K562 (cell line): ENCODE measurements at regions not wholly inside any gene's neighbourhood (a gene's known extent, or its start where the extent isn't known, plus 50 kb on each side); places are given as distances from the start of the nearest gene placed in this dataset.

Experiments
- ATAC-seq: fragments of 200-7000 bp; cut with Tn5 transposase; 3 replicates; pipeline ENCODE4 v1.9.1; 2020; ENCODE audit warnings: moderate library complexity
- BruUV-seq: library from RNA; stranded (reverse); fragments of 400-500 nt; replicated peaks from 2 replicates; lab custom pipeline; 2021; lab: Mats Ljungman, UMichigan
- CTCF ChIA-PET: fragments of 300-600 bp; formaldehyde crosslinking; extraction: SDS; loops from one replicate; lab custom pipeline; 2021; ENCODE audit warnings: low intra/inter-chr PET ratio; lab: Yijun Ruan, JAX
- POLR2A ChIA-PET: fragments of 300-600, 350-650 bp; sonication (Branson Sonifier 250); formaldehyde crosslinking; extraction: SDS; loops from one replicate; lab custom pipeline; 2021; ENCODE audit warnings: antibody characterized with exemption, inconsistent platforms; lab: Yijun Ruan, JAX
- DNase-seq, 4 experiments: peaks; one replicate each; pipeline versions ENCODE4 v3.0.0 to v3.0.0-alpha.2; 2011 to 2018; ENCODE audit warnings: low spot score in 3 of 4, mixed read lengths in 3 of 4; ENCODE audit errors: extremely low read depth in 1 of 4
- FAIRE-seq: peaks from 2 replicates; lab custom pipeline; 2011; peaks lifted over from hg19 to GRCh38; lab: Jason Lieb, UNC
- H2AFZ ChIP-seq: 2 replicates; pipeline ENCODE4 v1.6.0; 2011; ENCODE audit warnings: low read depth, low read length, control low read depth, inconsistent platforms
- H3K27ac ChIP-seq: fragments of 200-600 bp; 3 replicates; pipeline ENCODE4 v1.8.0; 2011; ENCODE audit warnings: low read depth, mild to moderate bottlenecking, control low read depth, inconsistent platforms, low read length, moderate library complexity, mixed read lengths; ENCODE audit errors: extremely low read depth
- H3K27me3 ChIP-seq, 2 experiments: fragments of 300-600 bp in 1 of 2; 2 replicates in 1 of 2; 3 replicates in 1 of 2; pipeline versions ENCODE4 v1.6.0 to v1.8.0; 2011; ENCODE audit warnings: inconsistent platforms in 2 of 2, low read length in 2 of 2, mild to moderate bottlenecking in 1 of 2, mixed read lengths in 1 of 2, moderate library complexity in 1 of 2; ENCODE audit not compliant: control insufficient read depth in 2 of 2, insufficient read depth in 2 of 2
- H3K36me3 ChIP-seq: fragments of 300-600 bp; 3 replicates; pipeline ENCODE4 v1.8.0; 2011; ENCODE audit warnings: mild to moderate bottlenecking, low read length, inconsistent platforms; ENCODE audit not compliant: control insufficient read depth, insufficient read depth
- H3K4me1 ChIP-seq, 2 experiments: fragments of 200-600 bp in 1 of 2; replicated peaks in 1 of 2; 2 replicates in 1 of 2; 3 replicates in 1 of 2; pipeline versions ENCODE4 v1.5.1 to v1.8.0; 2011; ENCODE audit warnings: inconsistent platforms in 2 of 2, low read length in 2 of 2, mild to moderate bottlenecking in 1 of 2, mixed read lengths in 1 of 2, moderate library complexity in 1 of 2; ENCODE audit not compliant: control insufficient read depth in 2 of 2, insufficient read depth in 2 of 2
- H3K4me2 ChIP-seq: 2 replicates; pipeline ENCODE4 v1.6.1; 2011; ENCODE audit warnings: low read length, control low read depth, inconsistent platforms, mixed read lengths; ENCODE audit not compliant: insufficient read depth
- H3K4me3 ChIP-seq: fragments of 200-600 bp; sonication (generic), shearing (Covaris generic); 2 replicates; pipeline ENCODE4 v1.5.1; 2016; ENCODE audit warnings: control low read depth, inconsistent platforms
- H3K79me2 ChIP-seq: fragments of 200-600 bp; 3 replicates; pipeline ENCODE4 v1.8.0; 2011; ENCODE audit warnings: low read length, inconsistent platforms; ENCODE audit not compliant: control insufficient read depth, insufficient read depth
- H3K9ac ChIP-seq, 2 experiments: 2 replicates each; pipeline versions ENCODE4 v1.6.0 to v1.6.1; 2011; ENCODE audit warnings: low read depth in 2 of 2, low read length in 2 of 2, control low read depth in 1 of 2, inconsistent platforms in 1 of 2, mild to moderate bottlenecking in 1 of 2, mixed read lengths in 1 of 2; ENCODE audit not compliant: insufficient read depth in 1 of 2
- H3K9me1 ChIP-seq: one replicate; pipeline ENCODE4 v1.6.0; 2011; ENCODE audit warnings: inconsistent platforms, mild to moderate bottlenecking, low read length, moderate library complexity; ENCODE audit not compliant: control insufficient read depth, insufficient read depth
- H3K9me3 ChIP-seq: replicated peaks from 2 replicates; pipeline ENCODE4 v1.5.1; 2011; ENCODE audit warnings: low read depth, low read length, inconsistent platforms; ENCODE audit not compliant: control insufficient read depth, insufficient read depth
- H4K20me1 ChIP-seq: replicated peaks from 2 replicates; pipeline ENCODE4 v1.6.1; 2011; ENCODE audit warnings: low read length, inconsistent platforms, mixed read lengths; ENCODE audit not compliant: control insufficient read depth, insufficient read depth
- BACH1 ChIP-seq: fragments of 200-800 bp; sonication (Bioruptor generic); IDR thresholded peaks from 2 replicates; pipeline ENCODE4 v1.6.1; 2016; ENCODE audit warnings: missing genetic modification characterization, missing compliant biosample characterization
- BCL6 ChIP-seq: fragments of 250-450 bp; sonication (Bioruptor Pico); IDR thresholded peaks from 2 replicates; pipeline ENCODE4 v1.4.0; 2020
- CHAMP1 ChIP-seq: fragments of 450-650 bp; IDR thresholded peaks from 2 replicates; pipeline ENCODE4 v1.6.1; 2016; ENCODE audit warnings: mild to moderate bottlenecking
- CSDE1 ChIP-seq, 2 experiments: fragments of 450-650 bp; IDR thresholded peaks; 2 replicates each; pipeline ENCODE4 v1.6.1; 2016; ENCODE audit warnings: mild to moderate bottlenecking in 1 of 2
- DACH1 ChIP-seq: fragments of 450-650 bp; IDR thresholded peaks from 2 replicates; pipeline ENCODE4 v1.6.1; 2018; ENCODE audit not compliant: partially characterized antibody
- GATAD2B ChIP-seq: fragments of 450-650 bp; IDR thresholded peaks from 2 replicates; pipeline ENCODE4 v1.6.1; 2017; ENCODE audit warnings: mild to moderate bottlenecking, borderline replicate concordance
- JUNB ChIP-seq: fragments of 450-650 bp; formaldehyde crosslinking; conservative IDR thresholded peaks from 2 replicates; pipeline ENCODE4 v1.4.0; 2020; ENCODE audit warnings: mild to moderate bottlenecking
- L3MBTL2 ChIP-seq: fragments of 450-650 bp; IDR thresholded peaks from 2 replicates; pipeline ENCODE4 v1.6.1; 2016; ENCODE audit warnings: mild to moderate bottlenecking, moderate library complexity
- MAX ChIP-seq: sonication (generic); formaldehyde crosslinking; IDR thresholded peaks from 2 replicates; pipeline ENCODE4 v1.9.0; 2022; ENCODE audit warnings: mild to moderate bottlenecking, missing genetic modification reagents
- MEIS2 ChIP-seq: fragments of 450-650 bp; IDR thresholded peaks from 2 replicates; pipeline ENCODE4 v1.6.1; 2014; ENCODE audit warnings: mild to moderate bottlenecking; ENCODE audit not compliant: partially characterized antibody
- NRF1 ChIP-seq, 2 experiments: fragments of 450-650 bp; IDR thresholded peaks in 1 of 2; conservative IDR thresholded peaks in 1 of 2; 2 replicates each; pipeline ENCODE4 v1.6.1; 2014; ENCODE audit warnings: mild to moderate bottlenecking in 2 of 2
- PTRF ChIP-seq: fragments of 450-650 bp; IDR thresholded peaks from 2 replicates; pipeline ENCODE4 v1.6.1; 2016; ENCODE audit warnings: mild to moderate bottlenecking, missing genetic modification characterization, missing compliant biosample characterization
- SOX6 ChIP-seq: fragments of 450-650 bp; IDR thresholded peaks from 2 replicates; pipeline ENCODE4 v1.6.1; 2014; ENCODE audit warnings: mild to moderate bottlenecking
- THAP12 ChIP-seq: fragments of 250-450 bp; sonication (Bioruptor Pico); IDR thresholded peaks from 2 replicates; pipeline ENCODE4 v1.9.0; 2021; ENCODE audit warnings: mild to moderate bottlenecking, inconsistent platforms
- ZBTB2 ChIP-seq: fragments of 450-650 bp; IDR thresholded peaks from 2 replicates; pipeline ENCODE4 v1.6.1; 2016; ENCODE audit warnings: antibody characterized with exemption
- WGBS: fragments of 100-300 bp; shearing (Covaris generic); methylation state at CpG from one replicate; pipeline ENCODE4 v1.1.6; 2016; ENCODE audit warnings: low coverage, mixed read lengths; ENCODE audit not compliant: insufficient coverage; ENCODE audit errors: missing lambda C conversion rate; 5-methylcytosine and 5-hydroxymethylcytosine counted together
- in situ Hi-C: fragments of 300-500 bp; cut with MboI; formaldehyde crosslinking; loops from 4 replicates; pipeline ENCODE4 v1.15.0; 2018; ENCODE audit warnings: inconsistent platforms, mixed read lengths
- intact Hi-C: fragments of 100-400 bp; cut with micrococcal nuclease; formaldehyde crosslinking; loops from 2 replicates; pipeline ENCODE4 v1.14.2; 2022

- TF ChIP-seq L3MBTL2 (no peak), BCL6 (CRISPR knock-in tag) (no peak), MAX (CRISPR knock-in tag) (no peak), PTRF (tag) (no peak), MEIS2 (no peak), CSDE1 (IDR thresholded peaks at IDR 0.05) (no peak), THAP12 (no peak), NRF1 (conservative IDR thresholded peaks at IDR 0.05 in 1 of 2, IDR thresholded peaks at IDR 0.05 in 1 of 2) (no peak), BACH1 (tag) (no peak), SOX6 (no peak), ZBTB2 (no peak), GATAD2B (no peak), JUNB (CRISPR knock-in tag) (no peak), DACH1 (no peak), CHAMP1 (no peak)
- DNase-seq (no peak), FAIRE-seq (no peak), ATAC-seq (no peak)
- H3K9ac ChIP-seq, result no peak overlapping the region
- intact Hi-C loops, result no loop called here
- H2AFZ ChIP-seq, result peak overlapping the region; percentile 24; the same call in 1 of the 2 replicates
- POLR2A ChIA-PET, result no interaction called here
- H3K9me3 ChIP-seq, result no peaks in the 10 kb centered on the region; the same call in 1 of the 2 replicates
- H4K20me1 ChIP-seq, result no peaks in the 10 kb centered on the region
- H3K4me2 ChIP-seq, result no peak overlapping the region
- WGBS, result 6% methylated on average over 4 of the region's 4 CpGs
- no peaks in the 10 kb centered on the region for H3K79me2 ChIP-seq
- H3K4me3 ChIP-seq, result no peak overlapping the region
- no peak overlapping the region for H3K27ac ChIP-seq
- H3K36me3 ChIP-seq, result no peaks in the 10 kb centered on the region
- no peaks in the 10 kb centered on the region for H3K9me1 ChIP-seq
- H3K4me1 ChIP-seq, result no peaks in the 10 kb centered on the region; a peak in 3 of 5 replicates
- no TSS peak for BruUV-seq
- no peaks in the 10 kb centered on the region for H3K27me3 ChIP-seq
- in situ Hi-C loops, result no loop called here
- CTCF ChIA-PET, result no interaction called here
Measured at GRCh38 chr12:88307961-88308360, 165.9 kb downstream of the TMTC3 start.
